HG03175 (cell line): ENCODE measurements at regions not wholly inside any gene's neighbourhood (a gene's known extent, or its start where the extent isn't known, plus 50 kb on each side); places are given as distances from the start of the nearest gene placed in this dataset.
"Not testable (repeated sequence)": the region's sequence is repeated elsewhere in the genome, so short reads cannot be mapped to it uniquely, and the experiment has no call there.

ENCODE experiments used
- ATAC-seq: cut with Tn5 transposase; IDR thresholded peaks from one replicate; pipeline ENCODE4 v1.9.1; 2021; ENCODE audit warnings: mild to moderate bottlenecking, moderate library complexity; ENCODE audit not compliant: unreplicated experiment

- no peak for ATAC-seq
Measured at GRCh38 chr16:79954921-79955705, 354.6 kb upstream of the MAF start.

DNA sequence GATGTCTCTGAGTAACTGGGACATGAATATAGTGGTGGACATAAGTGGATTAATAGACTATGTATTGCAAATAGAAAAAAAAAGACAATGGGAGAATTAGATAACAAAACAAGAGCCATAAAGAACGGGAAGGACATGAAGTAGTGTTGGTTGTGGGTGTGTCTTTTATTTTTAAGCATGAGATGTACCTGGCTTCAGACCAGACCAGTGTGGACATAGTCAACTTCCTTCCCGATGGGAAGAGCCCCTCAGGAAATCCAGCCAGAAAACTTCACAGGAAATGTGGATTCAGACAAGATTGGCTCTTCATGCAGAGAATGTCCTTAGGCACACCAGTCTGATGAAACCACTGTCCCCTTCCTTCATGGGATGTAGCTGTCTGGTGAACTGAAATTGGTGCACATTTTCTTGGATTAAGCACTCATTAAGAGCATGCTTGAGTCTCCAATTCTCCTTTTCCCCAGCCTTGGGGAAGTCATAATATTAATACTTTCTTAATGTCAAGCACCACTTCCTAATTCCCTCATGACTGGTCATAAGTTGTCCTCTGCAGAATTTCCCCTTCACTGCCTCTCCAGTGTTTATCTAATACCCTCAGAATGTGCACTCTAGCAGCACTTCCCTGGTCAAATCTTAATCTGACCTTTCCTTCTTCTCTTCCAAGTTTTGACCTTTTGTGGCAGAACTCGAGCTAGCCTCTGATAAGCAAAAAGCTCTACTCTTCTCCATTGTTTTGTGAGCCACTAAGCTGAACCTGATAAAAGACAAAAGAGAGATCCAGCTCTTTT is 350.6 kb upstream of the MAF start:
- no peak for ATAC-seq

GRCh38 chr16:79949417-79949816 is 348.9 kb upstream of the MAF start:
- ATAC-seq = no peak

GRCh38 chr16:79947771-79948170 is 347.2 kb upstream of the MAF start:
- ATAC-seq = no peak

DNA sequence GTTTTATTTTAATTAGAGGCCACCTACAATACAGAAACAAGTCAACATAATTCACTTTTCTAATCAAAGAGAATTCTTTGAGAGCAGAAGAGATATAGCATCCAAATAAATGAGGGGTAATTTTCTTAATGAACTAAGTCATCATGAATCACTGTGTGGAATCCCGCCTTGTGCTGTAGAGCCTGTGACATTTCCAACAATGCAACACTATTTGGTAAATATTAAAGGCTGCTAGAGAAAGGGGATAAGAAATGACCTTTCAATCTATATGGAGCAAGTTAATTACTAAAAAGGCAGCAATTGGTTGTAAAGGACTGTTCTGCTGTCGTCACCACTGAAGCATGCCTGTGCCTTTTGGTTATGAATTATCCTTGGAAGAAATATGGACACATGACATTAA is 345.7 kb upstream of the MAF start:
- ATAC-seq = no peak

DNA sequence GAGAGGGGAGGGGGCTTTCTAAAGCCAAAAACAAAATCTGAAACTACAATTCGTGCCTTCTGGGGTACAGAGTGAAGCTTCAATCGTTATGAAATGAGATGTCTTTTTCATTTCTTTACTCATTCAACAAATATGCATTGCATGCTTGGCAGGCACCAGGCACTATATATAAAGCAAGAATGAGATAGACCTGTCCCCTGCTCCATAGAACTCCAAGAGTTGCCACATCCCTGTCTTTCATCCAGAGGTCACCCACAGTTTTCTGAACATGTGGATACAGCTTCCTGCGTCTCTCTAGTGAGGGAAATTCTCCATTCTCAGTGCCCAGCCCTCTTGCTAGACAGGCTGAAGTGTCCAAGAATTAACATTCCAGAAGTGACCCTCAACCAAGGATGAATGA is 343.2 kb upstream of the MAF start:
- ATAC-seq = no peak

DNA sequence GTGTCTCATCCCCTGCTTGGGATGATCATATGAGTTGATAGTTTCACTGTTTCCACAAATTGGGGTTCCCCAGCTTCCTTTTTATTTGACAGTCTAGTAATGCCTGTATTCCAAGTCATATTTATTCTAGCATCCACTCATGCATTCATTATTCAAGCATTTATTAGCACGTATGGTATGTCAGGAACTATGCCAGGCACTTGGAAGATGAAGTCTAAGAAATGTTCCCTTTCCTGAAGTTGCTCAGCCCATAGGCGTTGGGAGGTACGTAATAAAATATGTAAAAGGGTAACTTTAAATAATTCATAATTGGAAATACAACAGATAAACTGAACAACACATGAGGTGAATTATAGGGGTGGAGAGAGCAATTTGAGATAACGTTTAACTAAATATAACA is 338.0 kb upstream of the MAF start:
- ATAC-seq = no peak

DNA sequence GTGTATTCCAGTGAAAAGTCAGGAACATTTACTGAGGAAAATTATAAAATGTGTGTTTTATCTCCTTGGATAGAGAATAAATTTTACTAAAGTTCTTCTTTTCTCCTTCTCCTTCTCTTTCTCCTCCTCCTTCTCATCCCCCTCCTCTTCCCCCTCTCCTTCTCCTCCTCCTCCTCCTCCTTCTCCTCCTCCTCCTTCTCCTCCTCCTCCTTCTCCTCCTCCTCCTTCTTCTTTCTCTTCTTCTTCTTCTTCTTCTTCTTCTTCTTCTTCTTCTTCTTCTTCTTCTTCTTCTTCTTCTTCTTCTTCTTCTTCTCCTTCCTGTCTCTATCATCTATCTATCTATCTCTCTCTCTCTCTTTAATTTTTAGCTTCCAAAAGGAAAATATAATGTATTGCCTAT is 337.1 kb upstream of the MAF start:
- not testable (repeated sequence) for ATAC-seq

DNA sequence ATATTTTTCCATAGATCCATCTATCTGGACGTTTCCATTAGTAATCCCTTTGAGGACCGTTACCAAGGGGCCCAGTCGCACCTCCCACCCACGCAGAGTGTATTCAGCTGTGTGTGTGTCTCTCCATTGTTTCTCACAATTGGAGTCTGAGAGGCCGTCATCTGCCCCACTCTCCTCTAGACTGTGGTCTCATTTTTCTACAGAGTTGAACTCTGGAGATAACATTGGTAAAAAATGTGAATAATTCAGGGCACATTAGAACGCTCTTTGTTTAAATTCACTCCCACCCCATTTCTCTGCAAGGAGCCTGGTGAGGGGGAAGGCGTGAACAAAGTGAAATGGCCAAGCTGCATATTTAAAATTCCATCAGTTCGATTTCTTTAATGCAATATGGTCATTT is 333.1 kb upstream of the MAF start:
- ATAC-seq = no peak

GRCh38 chr16:79932572-79932971 is 332.0 kb upstream of the MAF start:
- no peak for ATAC-seq

GRCh38 chr16:79931721-79932120 is 331.2 kb upstream of the MAF start:
- ATAC-seq = no peak

DNA sequence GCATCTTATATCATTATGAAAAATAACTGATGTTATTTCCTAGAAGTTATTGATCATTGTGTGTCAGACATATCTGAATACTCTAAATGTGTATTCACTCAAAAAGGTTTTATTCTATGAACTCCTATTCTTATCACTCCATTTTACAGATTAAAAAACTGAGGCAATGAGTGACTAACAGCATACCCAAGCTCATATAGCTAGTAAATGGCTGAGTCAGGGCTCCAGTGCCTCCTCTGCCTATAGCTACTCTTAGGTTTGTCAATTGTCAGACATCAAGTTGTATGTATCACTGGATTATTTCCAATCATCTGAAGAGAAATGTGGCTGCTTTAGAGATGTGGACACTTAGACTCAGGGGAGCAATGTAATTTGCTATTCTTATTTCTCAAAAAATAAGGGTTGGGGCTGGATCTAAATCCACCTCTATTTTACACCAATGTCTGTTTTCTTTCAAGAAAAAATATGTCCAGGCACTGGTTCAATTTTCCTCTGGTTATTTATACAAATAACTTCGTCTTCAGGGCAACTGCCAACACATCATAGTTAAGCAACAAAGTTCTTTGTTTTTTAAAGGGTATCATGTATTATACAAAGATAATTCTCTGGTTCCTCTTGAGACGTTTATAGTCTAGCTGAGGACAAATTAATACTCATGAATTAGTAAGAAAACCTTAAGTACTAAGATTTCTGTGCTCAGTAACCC is 328.9 kb upstream of the MAF start:
- ATAC-seq = no peak

GRCh38 chr16:79928142-79928873 is 327.8 kb upstream of the MAF start:
- ATAC-seq = no peak

DNA sequence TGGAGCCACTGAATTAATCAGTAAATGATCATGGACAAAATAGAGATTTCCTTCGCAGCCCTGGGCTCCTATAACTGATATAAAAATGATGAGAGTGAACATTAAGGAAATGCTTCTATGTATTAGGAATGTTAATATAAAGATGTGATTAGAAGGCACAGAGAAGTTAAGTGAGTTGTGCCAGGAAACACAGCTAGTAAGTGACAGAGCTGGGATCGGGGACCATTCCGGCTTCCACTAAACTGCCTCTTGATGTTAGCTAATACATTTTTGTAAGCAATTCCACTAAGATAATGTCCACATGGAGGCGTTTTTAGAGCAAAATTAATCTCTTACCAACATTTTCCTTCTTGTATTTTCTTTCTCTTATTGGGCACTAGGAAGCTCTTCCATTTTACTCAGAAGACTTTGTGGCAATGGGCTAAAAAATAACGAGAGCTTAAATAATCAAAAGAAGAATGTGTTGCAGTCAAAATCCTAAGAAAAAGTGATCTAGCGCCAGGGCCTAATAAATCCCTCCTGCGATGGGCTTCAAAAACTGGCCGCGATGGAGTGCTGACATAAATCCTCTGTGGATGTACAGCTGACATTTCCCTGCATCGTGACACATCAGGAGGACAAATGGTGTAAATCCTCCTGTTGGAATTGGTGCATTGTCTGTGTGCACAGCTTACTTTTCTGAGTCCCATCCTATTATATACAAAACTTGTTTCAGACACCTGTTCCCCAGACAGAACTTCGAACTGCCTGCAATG is 326.1 kb upstream of the MAF start:
- no peak for ATAC-seq

DNA sequence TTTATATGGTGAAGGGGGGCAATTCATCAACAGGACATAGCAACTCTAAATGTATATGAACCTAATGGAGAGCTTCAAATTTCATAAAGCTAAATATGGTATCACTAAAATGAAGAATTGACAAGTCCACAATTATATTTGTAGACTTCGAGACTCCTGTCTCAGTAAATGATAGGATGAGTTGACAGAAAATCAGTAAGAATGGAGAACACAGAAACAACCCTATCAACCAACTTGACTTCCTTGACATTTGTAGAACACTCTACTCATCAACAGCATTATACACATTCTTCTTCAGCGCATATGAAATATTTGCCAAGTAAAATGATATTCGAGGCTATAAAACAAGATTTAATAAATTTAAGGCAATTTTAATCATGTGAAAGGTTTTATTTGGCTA is 322.9 kb upstream of the MAF start:
- no peak for ATAC-seq

- no peak for ATAC-seq
Measured at GRCh38 chr16:79920685-79921084, 320.1 kb upstream of the MAF start.

GRCh38 chr16:79918916-79919315 is 318.4 kb upstream of the MAF start:
- ATAC-seq = no peak

- ATAC-seq = no peak
Measured at GRCh38 chr16:79915761-79916160, 315.2 kb upstream of the MAF start.

DNA sequence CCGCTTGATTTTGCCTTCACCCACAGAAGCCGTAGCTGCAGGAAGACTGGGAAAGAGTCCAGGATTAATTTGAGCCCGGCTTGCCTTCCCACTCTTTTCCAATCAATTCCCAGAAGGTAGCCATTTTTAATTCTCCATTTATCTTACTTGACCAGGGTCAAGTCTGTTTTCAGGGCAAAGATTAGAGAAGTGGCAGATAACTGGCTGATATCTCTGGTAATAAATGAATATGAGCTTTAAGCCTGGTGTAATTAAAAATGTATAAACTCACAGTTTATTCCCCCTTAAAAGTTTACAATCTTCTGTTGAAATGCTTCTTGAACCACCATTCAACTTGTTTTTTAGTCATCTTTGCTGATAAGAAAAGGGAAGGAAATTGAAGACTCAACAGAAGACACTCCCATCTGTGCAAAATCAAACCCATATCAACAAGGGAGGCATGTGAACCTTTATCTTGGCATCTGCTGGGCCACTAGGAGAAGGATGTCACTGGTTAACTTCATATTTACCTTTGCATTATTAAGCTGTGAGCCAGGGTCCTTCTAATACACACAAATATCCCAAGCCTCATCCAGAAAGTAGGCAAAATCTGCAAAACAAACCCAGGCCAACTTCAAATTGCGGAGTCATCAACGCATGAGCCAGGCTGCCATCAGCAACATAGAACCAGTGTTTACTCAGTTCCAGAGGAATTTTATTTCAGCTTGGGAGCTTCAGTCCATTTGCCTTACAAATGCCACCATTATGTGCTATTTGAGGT is 314.6 kb upstream of the MAF start:
- ATAC-seq = no peak
